Activated effector memory CD4-positive, alpha-beta T cell treated with anti-CD3 and anti-CD28 coated beads, Interleukin-2, amount 50 U/mL, for 16 hours (primary cell): ENCODE measurements at regions not wholly inside any gene's neighbourhood (a gene's known extent, or its start where the extent isn't known, plus 50 kb on each side); places are given as distances from the start of the nearest gene placed in this dataset.

Source experiments
- DNase-seq: peaks from one replicate; pipeline ENCODE4 v3.0.0-alpha.2; 2020

DNA sequence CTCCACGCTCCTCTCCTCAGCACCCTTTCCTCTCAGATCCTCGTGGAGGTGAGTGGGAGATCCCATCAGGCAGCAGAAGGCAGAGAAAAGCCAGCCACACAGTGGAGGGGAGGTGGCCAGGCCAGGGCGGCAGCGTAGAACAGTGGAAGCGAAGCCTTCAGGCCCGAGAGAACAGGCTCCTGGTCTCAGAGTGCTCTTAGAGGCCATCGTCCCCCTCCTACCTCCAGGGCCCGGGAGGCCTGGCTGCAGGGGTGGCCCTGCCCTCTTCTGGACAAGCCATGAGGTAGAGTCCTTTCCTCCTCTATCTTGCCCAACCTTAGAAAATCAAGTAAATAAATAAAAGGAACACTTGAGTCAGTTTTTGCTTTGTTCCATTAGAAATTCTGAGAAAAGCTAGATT, 202.0 kb downstream of the KATNAL1 start:
- DNase-seq, result no peak

DNA sequence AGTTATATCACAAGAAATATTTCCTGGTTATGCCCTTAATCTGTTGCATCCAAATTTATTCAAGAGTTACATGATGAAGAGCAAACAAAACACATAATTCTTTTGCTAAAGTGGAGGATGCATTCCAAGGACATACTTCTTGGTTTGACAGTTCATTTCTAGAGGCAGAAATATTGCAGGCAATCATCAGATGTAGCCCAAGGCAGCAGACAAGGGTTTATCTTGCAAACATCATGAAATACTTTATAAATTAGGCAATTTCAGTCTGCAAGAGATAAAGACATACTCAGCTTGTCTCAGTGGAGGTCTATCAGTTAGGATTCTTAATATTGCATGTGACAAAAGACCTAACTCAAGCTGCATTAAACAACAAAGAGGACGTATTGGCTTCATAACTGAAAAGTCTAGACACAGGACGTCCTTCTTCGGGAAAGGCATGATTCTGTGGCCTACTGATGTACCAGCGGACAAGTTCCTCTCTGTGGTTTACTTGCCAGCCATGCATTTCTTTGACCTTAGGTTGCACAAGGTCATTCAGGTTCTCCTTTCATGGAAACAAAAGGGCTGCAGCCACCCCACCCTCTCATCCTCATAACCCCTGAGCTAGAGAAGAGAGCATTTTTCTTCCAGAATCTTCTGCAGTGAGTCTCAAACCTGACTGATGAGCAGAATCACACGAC, 204.1 kb downstream of the KATNAL1 start:
- DNase-seq, result no peak

DNA sequence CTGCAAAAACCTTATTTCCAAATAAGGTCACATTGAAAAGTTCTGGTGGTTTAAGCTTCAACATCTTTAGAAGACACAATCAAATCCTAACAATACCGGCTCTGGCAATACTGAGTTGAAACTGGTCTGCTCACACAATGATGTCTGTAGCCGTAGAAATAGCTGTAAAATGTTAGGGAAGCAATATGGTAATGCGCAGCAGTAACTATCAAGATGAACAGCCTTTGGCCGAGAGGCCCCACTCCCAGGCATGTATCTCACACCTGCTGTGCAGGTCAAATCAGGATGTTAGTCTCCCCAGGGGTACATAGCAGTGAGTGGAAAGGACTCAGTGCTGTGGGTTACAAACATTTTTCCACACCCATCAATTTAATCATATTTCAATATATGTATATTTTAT, 207.1 kb downstream of the KATNAL1 start:
- no peak for DNase-seq

DNA sequence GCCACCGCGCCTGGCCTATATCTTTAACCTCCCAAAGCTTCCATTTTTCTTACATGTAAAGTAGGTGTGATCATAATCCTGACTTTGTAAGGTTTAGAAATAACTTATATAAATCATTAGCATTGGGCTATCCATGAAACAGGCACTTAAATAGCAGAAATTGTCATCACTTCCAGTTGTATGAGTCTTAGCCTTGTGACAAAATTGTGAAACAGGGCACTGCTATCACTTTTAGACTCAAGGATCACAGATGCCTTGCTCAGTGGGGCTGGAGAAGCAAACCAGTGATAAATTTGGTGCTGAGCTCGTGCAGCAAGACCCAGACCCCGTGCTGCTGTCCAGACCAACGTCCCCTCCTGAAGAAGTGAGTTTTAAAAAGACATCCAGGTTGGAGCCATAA, 209.7 kb downstream of the KATNAL1 start:
- DNase-seq, result no peak

DNA sequence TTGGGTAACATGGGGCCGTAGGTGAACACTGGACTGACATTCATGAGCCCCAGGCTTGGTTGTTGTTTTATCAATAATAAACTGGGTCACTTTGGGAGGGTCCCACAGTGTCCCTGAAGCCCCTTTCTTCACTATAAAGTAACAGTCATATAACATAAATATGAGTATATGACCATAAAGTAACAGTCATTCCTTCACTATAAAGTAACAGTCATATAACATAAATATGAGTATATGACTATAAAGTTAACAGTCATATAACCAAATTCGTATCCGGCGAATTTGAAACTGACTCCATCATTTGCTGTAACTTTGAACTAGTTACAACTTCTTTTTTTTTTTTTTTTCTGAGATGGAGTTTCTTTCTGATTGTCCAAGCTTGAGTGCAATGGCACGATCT, 210.3 kb downstream of the KATNAL1 start:
- DNase-seq, result no peak

DNA sequence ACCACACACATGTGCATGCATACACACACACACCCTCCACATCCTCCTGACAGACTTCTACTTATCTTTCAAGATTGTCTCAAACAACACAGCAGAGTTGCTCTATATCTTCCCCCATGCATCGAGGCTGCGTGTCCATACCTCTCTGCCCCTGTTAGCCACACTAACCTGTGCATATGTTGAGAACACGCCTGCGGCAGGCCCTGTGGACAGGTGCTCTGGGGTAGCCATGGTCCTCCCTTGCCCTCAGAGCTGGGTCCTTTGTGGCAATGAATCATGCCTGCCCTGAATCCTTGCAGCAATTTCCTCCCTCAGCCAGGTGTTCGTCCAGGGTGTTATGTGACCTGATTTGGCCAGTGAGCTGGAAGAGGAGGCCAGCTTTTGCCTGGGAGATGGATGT, 213.3 kb downstream of the KATNAL1 start:
- no peak for DNase-seq

DNA sequence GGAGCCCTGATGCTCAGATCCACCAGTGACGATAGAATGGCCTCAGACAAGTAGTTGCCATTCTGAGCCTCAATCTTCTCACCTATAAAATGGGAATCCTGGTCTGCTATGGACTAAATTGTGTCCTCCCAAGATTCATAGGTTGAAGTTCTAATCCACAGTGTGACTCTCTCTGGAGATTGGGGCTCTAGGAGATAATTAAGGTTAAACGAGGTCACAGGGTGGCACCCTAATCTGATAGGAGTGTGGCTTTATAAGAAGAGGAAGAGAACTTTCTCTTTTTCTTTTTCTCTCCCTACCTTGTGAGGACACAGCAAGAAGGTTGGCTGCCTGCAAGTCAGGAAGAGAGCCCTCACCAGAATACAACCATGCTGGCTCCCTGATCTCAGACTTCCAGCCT, 214.1 kb downstream of the KATNAL1 start:
- DNase-seq, result no peak

DNA sequence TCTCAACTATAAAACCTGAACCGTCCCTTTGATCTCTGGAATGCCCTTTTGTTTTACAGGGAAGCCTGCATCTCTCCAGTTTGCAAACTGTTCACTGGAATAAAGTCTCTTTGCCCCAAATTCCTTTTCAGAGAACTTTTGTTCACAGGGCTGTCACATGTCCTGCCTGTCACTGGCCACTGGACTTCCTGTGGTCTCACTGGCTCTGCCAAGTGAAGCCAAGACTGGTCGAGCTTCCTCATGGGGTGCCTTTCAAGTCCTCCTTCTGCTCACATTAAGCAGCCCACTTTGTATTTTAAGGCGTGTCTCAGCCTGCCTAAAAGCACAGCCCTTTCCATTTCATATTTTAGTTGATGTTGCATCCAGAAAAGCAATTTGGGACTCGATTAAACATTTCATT, 215.7 kb downstream of the KATNAL1 start:
- DNase-seq, result no peak

DNA sequence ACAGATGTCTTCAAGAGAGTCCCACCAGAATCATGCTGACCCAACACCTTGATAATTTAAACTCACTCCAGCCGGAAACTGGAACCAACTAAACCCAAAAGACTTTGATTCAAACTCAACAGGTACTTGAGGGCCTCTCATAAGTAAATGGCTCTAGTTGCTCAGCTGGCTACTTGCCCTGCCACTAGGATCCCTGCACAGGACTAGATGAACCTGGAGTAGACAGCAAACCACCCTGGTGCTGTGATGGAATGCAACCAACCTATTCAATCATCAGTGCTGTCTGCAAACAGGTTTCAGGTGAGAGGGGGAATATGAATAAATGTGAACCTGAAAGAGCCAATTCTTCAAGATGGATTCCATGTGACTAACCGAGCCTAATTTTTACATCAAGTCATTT, 216.3 kb downstream of the KATNAL1 start:
- DNase-seq, result no peak

DNA sequence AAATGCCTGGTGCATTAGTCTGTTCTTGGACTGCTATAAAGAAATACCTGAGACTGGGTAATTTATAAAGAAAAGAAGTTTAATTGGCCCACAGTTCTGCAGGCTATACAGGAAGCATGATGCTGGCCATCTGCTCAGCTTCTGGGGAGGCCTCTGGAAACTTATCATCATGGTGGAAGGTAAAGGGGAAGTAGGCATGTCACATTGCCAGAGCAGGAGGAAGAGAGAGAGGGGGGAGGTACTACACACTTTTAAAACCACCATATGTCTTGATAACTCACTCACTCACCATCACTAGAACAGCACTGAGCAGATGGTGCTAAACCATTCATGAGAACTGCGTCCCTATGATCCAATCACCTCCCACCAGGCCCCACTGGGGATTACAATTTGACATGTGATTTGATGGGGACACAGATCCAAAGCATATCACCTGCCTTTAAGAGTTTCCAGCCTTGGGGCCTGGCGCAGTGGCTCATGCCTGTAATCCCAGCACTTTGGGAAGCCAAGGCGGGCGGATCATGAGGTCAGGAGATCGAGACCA, 219.0 kb downstream of the KATNAL1 start:
- DNase-seq, result no peak

DNA sequence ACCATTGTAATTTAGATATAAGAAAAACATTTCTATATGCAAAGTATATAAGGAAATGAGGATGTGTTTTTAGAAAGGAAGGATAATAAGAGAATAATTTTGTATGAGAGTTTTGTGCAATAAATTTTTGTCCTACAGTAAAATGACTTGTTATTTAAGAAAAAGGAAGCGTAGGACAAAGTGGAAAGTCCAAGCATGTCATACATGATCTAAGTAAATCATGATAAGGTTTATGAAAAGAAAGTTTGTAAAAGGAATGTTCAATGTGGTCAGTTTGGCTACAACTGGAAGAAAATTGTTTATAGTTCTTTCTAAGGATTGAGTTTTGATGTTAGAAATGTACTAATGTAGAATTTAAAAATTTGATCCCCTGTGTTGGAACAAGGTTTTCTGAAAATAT, 222.3 kb downstream of the KATNAL1 start:
- no peak for DNase-seq

DNA sequence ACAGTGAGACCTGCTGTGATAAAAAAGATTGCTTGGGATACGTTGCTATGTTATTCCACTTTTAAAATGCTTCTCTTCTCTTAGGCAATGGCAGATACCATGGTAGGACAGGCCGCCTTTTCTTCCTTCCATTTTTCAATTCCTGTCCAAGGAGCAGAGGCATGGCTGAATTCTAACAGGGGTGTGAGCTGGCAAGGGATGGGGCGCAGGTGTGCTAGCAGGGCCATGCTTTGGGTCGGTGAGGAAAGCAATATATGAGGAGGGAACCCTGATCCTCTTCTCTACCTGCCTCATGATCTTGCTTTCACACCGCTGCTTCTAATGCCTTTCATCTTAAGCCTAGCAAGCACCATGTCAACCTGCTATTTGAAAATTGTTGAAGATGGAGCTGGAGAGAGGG, 225.0 kb downstream of the KATNAL1 start:
- no peak for DNase-seq

DNA sequence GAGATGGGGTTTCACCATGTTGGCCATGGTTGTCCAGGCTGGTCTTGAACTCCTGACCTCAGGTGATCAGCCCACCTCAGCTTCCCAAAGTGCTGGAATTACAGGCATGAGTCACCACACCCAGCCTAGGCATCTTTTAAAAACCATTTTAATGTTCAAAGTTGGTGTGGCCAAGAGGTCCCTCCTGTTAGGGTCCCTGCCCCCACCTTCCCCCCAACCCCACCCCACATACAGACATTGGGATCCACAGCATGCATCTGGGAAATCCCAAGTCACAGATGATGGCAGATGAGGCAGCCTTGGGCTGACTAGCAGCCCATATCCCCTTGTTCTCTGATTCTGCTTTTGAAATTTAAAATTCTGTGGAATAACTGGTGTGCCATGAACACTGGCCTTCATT, 226.0 kb downstream of the KATNAL1 start:
- no peak for DNase-seq

DNA sequence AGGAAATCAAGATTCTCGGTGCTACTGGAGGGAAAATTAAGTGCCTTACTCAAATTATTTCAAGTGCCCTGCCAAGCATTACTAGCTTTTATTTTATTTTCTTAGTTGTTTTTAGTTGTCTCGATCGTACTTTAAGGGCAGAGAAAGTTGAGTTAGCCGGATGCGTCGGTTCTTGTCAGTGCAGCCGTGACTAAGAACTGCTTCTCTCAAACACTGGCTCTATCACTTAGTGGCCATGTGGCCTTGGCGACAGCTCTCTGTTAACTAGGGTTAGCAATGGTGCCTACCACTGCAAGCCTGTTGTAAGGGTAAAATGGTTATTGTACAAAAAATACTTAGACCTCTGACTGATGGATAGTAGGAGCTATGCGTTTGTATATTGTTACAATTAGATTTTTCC, 227.8 kb downstream of the KATNAL1 start:
- DNase-seq, result no peak

DNA sequence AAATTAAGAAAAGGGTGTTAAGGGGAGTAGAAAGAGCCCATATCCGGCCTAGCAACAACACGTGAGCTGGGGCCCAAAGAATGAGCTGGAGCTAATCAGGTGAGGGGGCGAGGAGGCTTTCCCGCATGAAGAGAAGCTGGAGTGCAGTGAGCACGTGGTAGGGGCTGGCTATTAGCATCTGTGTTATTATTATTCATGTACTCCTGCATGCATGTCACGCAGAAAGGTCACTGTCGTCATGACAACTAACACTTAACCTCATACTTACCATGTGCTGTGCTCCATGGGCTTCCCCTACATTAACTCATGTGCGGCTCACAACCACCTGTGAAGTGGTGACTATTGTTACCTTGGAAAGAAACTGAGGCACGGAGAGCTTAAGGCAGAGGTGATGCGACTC, 227.6 kb upstream of the UBL3 start:
- no peak for DNase-seq

DNA sequence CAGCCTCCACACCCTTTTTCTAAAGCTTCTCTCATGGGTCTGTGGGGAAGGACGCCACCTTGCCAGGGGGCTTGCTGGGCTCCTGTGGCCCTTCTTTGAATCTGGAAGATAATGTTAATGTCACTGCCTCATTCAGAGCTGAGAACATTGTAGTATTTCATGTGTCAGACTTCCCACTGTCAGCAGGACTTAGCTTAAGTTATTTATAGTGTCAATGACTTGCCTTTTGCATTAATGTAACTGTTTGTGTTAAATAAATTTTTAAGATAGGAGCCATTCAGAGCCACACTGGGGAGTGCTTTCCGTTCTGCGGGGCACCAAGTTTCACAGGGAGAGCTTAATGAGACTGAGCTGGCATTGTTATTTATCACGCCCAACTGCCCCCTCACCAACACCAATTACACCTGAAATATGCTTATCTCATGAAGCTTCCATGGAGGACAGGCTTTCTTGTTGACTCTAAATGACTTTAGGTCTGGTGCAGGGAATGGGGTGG, 226.9 kb upstream of the UBL3 start:
- no peak for DNase-seq

DNA sequence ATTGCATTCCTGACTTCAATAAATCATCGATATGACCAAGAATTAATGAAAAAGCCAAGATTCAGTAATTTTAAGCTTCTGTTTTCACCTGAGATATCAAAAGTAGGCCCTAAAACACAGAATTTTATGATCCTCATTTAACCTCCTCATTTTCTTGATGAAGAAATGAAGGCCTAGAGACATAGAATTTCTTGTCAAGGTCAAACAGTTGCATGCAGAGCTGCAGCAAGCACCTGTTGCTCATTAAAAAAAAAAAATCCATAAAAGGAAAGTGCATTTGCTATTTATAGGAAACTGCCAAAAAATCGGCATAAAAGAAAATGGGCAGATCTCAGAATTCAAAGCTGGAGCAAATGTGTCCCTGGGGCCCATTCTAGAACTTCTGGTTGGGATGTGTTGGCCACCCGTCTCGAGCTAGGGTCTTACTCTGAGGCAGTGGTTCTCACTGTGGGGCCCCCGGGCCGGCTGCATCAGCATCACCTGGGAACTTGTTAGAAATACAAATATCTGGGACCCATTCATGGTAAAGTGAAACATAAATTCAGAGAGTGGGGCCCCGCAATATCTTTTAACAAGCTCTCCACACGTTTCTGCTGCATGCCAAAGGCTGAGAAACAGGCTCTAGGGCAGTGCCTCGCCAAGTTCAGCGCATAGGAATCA, 224.7 kb upstream of the UBL3 start:
- DNase-seq, result no peak

DNA sequence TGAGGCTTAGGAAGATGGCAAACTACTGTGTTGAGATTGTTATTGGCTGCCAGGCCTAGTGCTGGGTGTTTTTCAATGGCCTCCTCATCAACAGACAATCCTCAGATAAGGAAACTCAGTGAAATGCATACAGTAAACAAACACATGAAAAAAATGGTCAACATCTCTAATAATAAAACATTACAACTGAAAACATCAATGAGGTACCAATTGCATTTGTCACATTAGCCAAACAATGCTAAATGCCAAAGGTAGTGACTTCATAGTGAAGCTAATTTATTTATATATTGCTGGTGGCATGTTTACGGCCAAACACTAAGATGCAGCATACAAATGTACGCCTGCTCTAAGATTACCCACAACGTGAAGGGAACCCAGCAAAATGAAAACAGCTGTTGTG, 224.0 kb upstream of the UBL3 start:
- no peak for DNase-seq

DNA sequence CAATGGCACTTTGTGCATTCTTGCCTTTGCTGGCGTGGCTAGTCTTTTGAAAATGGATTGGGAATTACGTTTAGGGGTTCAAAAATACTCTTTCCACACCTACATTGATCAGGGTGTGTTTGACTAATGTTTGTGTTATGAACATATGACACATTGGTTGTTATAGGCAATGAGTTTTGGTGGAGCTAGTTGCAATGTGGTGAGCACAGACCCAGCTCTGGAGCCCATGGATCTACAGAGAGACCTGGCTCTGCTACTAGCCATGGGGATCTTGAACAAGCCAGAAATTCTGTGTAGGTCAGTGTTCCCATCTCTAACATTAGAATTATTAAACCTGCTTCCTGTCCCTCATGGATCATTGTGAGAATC, 222.4 kb upstream of the UBL3 start:
- DNase-seq, result no peak

DNA sequence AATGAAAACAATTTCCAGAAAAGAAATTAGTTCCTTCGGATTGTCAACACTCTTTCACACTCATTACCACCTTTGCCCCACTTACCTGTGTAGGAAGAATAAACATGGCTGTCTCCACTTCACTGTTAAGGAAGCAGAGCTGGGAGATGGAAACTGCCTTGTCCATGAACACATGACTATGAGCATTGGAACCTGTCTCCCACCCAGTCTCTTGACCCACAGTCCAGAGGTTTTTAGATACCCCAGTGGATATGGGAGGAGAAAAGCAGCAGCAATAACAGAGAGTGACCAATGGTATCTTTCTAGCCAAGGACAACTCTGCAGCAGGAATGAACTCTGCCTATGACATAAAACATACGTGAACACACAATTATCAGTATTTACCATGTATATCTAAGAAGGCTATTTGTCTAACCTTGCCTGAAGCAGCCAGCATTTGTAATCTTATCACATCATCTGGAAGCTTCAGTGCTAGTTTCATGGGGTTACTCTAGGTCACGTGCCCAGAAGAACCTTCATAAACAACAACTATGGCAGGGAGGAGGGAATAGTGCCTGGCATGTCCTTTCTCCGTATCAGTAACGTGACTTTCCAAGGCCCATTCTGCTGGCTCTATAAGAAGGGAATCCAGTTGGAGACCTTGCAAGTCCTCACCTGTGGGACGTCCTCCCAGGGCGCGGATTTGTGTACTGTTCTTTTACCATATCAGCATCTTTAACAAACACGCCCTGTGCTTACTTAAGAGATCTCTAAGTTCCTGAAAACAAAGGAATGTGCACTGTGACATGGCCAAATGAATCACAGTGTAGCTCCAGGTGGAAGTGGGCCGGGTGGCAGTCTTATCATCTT, 221.8 kb upstream of the UBL3 start:
- no peak for DNase-seq

DNA sequence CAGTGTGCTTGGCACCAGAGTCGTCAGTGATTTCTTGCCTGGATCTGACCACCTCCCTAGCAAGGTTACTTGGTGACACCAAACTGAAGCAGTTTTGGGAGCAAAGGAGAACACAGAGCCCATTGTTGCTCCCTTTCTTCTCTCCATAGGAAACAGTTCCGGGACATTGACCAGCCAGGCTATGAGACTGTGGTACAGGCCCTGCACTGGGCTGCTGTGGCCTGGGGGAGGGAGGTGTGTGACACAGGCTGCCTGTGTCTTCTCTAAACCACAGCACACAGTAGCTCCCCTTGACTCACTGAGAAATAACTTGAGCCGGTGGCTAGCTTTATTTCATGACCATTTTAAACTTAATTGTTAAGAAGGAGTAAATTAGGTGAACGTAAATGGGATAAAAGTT, 214.8 kb upstream of the UBL3 start:
- no peak for DNase-seq

DNA sequence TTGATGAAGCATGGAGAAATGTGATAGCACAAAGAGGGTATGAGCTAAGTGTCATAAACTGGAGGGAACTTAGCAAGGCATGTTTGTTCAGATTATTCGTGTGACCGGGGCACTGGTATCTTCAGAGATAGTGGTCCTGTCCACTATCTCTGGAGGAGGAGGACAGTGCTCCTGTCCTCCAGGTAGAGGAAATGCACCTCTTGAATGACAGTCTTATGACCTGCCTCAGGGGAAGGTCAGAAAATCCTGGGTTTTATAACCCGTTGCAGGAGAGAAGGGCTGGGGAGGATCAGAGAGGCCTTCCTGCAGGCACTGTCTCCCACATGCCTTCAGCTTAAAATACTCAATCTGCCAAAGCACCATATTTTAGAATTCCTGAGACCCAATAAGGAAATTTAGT, 213.5 kb upstream of the UBL3 start:
- no peak for DNase-seq

DNA sequence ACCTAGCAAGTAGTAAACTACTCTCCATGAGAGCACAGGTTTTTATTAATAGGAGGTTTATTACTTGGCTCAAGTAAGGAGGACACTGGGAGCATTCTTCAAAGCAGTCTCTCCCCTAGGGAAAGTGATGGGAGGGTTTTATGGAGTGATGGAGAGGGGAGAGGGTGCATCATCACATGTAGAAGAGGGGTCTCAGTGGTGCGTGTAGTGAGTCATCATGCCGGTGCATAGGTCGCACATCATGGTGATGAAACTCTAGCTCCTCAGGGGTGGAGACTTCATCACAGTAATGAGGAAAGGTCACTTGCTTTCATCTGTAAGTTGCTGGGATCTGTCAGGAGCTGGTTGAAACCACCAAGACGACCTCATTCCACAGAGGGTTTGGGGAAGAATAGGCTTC, 210.8 kb upstream of the UBL3 start:
- no peak for DNase-seq

DNA sequence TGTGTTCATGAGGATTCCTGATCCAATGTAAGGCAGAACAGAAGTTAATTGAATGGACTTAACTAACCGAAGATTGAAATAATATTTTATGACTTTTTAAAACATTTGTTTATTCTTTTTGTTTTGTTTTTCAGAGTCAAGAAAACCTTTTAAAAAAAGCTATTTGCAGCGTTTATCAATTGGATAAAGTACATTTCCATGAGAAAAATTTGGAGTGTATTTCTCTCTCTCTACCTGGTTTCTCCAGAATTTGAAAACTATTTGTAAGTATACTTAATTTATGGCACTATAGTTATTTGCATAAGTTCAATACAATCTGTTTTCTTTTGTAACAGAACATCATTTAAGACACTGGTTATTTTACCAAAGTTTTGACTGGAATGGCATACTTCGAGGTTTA, 208.0 kb upstream of the UBL3 start:
- no peak for DNase-seq
